ENCODE measurements at regions not wholly inside any gene's neighbourhood (a gene's known extent, or its start where the extent isn't known, plus 50 kb on each side); places are given as distances from the start of the nearest gene placed in this dataset.

GRCh38 chr2:5035057-5035488 lies 657.1 kb upstream of the SOX11 start:
- no peak for DNase-seq (ENCODE audit: low spot score)
- no peak for TF ChIP-seq CTCF (IDR thresholded peaks at IDR 0.05; ENCODE audit: extremely low read depth, missing control alignments)

GRCh38 chr2:5036256-5036655 lies 655.9 kb upstream of the SOX11 start:
- TF ChIP-seq CTCF (IDR thresholded peaks at IDR 0.05; ENCODE audit: extremely low read depth, missing control alignments) = no peak
- no peak for DNase-seq (ENCODE audit: low spot score)

DNA sequence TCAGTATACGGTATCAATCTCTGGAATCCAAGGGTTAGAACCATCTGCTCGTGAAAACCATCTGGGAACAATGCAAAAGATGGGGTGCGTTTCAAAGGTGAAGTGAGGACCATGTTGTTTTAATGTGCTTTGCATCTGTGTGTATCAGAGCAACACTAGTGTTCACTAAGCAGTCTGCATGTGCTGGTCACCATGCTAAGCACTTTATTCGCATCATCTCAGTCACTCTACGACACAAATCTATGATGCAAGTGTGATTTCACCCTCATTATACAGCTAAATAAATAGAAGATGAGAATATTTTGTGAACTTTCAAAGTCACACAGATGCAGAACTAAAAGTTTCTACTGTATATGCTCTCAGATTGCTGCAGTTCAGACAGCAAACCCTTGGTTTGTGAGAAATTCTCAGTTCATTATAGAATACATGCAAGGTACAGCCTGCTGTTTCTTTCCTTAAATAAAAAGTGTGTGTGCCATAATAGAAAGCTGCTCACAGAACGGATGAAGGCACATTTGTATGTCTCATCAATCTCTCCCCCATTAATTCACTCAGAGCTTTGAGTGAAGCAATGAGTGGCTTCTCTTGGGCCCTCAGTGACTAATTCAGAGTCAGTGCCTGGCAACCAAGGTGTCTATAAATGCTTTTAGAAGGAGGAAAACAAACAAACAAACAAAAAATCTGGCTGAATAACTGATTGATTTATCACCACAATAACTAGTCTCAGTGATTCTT lies 652.8 kb upstream of the SOX11 start:
- DNase-seq (ENCODE audit: low spot score) = no peak
- TF ChIP-seq CTCF (IDR thresholded peaks at IDR 0.05; ENCODE audit: extremely low read depth, missing control alignments) = no peak

DNA sequence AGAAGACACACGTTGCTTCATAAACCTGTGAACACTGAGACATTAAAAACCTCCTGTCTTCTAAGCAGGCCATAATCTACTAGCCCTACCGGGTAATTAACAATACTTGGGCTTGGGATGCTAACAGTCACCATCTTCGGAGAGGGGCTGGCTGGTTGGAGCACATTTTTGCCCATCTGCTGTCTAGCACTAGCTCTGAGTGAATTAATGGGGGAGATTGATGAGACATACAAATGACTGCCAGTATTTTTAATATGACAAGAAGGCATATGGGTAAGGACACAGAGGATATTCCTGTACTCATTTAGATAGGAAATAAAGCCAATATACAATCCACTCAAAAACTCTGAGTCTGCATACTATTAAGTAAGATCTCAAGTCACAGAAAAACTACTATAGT lies 651.6 kb upstream of the SOX11 start:
- no peak for DNase-seq (ENCODE audit: low spot score)

DNA sequence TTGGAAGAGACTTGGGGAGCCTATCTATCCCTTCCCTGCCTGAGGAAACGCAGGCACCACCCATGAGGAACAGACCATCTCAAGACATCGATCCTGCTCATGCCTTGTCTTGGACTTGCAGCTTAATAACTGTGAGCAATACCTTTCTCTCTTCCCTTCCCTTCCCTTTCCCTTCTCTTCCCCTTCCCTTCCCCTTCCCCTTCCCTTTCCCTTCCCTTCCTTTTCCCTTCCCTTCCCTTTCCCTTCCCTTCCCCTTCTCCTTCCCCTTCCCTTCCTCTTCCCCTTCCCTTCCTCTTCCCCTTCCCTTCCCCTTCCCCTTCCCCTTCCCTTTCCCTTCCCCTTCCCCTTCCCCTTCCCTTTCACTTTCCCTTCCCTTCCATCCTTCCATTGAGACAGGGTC lies 650.7 kb upstream of the SOX11 start:
- TF ChIP-seq CTCF (IDR thresholded peaks at IDR 0.05; ENCODE audit: extremely low read depth, missing control alignments) = no peak
- DNase-seq (ENCODE audit: low spot score) = no peak

More for the DNA sequence above, 651.6 kb upstream of the SOX11 start:
- no peak for TF ChIP-seq CTCF (IDR thresholded peaks at IDR 0.05; ENCODE audit: extremely low read depth, missing control alignments)

DNA sequence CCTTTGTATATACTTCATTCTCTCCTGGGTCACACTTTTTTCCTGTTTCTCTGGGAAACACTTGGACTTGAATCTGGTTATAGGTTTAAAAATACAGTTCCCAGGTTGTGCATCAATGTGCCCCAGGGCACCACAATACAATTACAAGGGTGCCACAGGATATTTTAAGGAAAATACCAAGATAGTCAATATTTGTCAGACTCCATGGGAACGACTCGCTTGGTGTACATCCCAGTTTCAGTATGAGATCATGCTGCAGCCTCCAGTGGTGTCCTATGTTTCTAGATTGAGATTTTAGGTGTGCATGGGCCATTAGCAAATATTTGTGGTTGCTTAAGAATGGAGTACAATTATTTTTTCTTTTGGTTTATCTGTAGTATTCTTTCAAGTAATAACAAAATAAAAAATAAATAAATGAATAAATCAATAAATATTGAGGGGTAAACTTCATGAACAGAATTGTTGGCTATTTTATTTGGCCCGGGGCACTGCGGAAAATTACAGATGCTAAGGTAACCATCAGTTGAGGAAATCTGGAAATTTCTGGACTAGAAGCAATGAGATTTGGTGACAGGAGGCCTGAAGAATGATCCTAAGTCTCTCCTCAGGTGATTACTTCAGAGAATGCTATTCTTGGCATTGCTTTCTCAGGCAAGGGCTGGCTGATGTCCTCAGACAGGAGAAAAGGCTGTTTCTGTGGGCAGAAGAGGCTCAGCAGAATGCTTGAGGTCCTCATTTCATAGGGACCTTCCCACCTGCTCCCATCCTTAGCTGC lies 649.3 kb upstream of the SOX11 start:
- no peak for DNase-seq (ENCODE audit: low spot score)
- no peak for TF ChIP-seq CTCF (IDR thresholded peaks at IDR 0.05; ENCODE audit: extremely low read depth, missing control alignments)

- no peak for DNase-seq (ENCODE audit: low spot score)
These were observed 640.9 kb upstream of the SOX11 start for GRCh38 chr2:5051300-5051699.

More at GRCh38 chr2:5051300-5051699, 640.9 kb upstream of the SOX11 start:
- TF ChIP-seq CTCF (IDR thresholded peaks at IDR 0.05; ENCODE audit: extremely low read depth, missing control alignments) = no peak

All from GM20000 (cell line).